ENCODE measurements at regions not wholly inside any gene's neighbourhood (a gene's known extent, or its start where the extent isn't known, plus 50 kb on each side); places are given as distances from the start of the nearest gene placed in this dataset.
"Not testable (repeated sequence)": the region's sequence is repeated elsewhere in the genome, so short reads cannot be mapped to it uniquely, and the experiment has no call there.

- no peaks in the 10 kb centered on the region for H3K36me3 Mint-ChIP-seq (ENCODE audit: low read depth)
- H3K4me3 Mint-ChIP-seq (ENCODE audit: unreplicated experiment): no peak overlapping the region
- TF ChIP-seq CTCF (IDR thresholded peaks at IDR 0.05): no peak
- H3K27me3 Mint-ChIP-seq (ENCODE audit: low read depth): no peaks in the 10 kb centered on the region
- no peak overlapping the region for H3K27ac Mint-ChIP-seq (ENCODE audit: unreplicated experiment)
- DNase-seq (ENCODE audit: low spot score): no peak
- no peaks in the 10 kb centered on the region for H3K9me3 Mint-ChIP-seq (ENCODE audit: low read depth)
- peaks cover 15% of the 10 kb centered on the region for H3K4me1 Mint-ChIP-seq (ENCODE audit: low read depth)
Measured at GRCh38 chr5:143629871-143630659, 181.9 kb upstream of the HMHB1 start.

- not testable (repeated sequence) for H3K36me3 Mint-ChIP-seq (ENCODE audit: low read depth); DNase-seq (ENCODE audit: low spot score); H3K27me3 Mint-ChIP-seq (ENCODE audit: low read depth); H3K9me3 Mint-ChIP-seq (ENCODE audit: low read depth); H3K4me3 Mint-ChIP-seq (ENCODE audit: unreplicated experiment); H3K27ac Mint-ChIP-seq (ENCODE audit: unreplicated experiment)
- peaks cover 18% of the 10 kb centered on the region for H3K4me1 Mint-ChIP-seq (ENCODE audit: low read depth)
Measured at GRCh38 chr5:143625048-143625447, 186.9 kb upstream of the HMHB1 start.

- no peak for TF ChIP-seq CTCF (IDR thresholded peaks at IDR 0.05)
- no peak overlapping the region for H3K4me3 Mint-ChIP-seq (ENCODE audit: unreplicated experiment)
- no peaks in the 10 kb centered on the region for H3K27me3 Mint-ChIP-seq (ENCODE audit: low read depth)
- H3K4me1 Mint-ChIP-seq (ENCODE audit: low read depth): peaks cover 13% of the 10 kb centered on the region
- H3K36me3 Mint-ChIP-seq (ENCODE audit: low read depth): no peaks in the 10 kb centered on the region
- no peak overlapping the region for H3K27ac Mint-ChIP-seq (ENCODE audit: unreplicated experiment)
- DNase-seq (ENCODE audit: low spot score): no peak
- H3K9me3 Mint-ChIP-seq (ENCODE audit: low read depth): no peaks in the 10 kb centered on the region
Measured at GRCh38 chr5:143624465-143624864, 187.5 kb upstream of the HMHB1 start.

- no peak for DNase-seq (ENCODE audit: low spot score)
- no peak for TF ChIP-seq CTCF (IDR thresholded peaks at IDR 0.05)
- Mint-ChIP-seq H3K4me3 (ENCODE audit: unreplicated experiment) (no peak overlapping the region), H3K36me3 (ENCODE audit: low read depth) (no peaks in the 10 kb centered on the region), H3K4me1 (ENCODE audit: low read depth) (peaks cover 5% of the 10 kb centered on the region), H3K9me3 (ENCODE audit: low read depth) (peaks cover 2% of the 10 kb centered on the region), H3K27ac (ENCODE audit: unreplicated experiment) (no peak overlapping the region), H3K27me3 (ENCODE audit: low read depth) (no peaks in the 10 kb centered on the region)
Measured at GRCh38 chr5:143619040-143619439, 192.9 kb upstream of the HMHB1 start.

- Mint-ChIP-seq H3K27me3 (ENCODE audit: low read depth) (no peaks in the 10 kb centered on the region), H3K36me3 (ENCODE audit: low read depth) (no peaks in the 10 kb centered on the region), H3K27ac (ENCODE audit: unreplicated experiment) (no peak overlapping the region), H3K4me3 (ENCODE audit: unreplicated experiment) (no peak overlapping the region), H3K4me1 (ENCODE audit: low read depth) (peaks cover 4% of the 10 kb centered on the region), H3K9me3 (ENCODE audit: low read depth) (peaks cover 2% of the 10 kb centered on the region)
- DNase-seq (ENCODE audit: low spot score): no peak
- no peak for TF ChIP-seq CTCF (IDR thresholded peaks at IDR 0.05)
Measured at GRCh38 chr5:143618141-143618540, 193.8 kb upstream of the HMHB1 start.

GRCh38 chr5:143614831-143615230 is 197.1 kb upstream of the HMHB1 start:
- Mint-ChIP-seq H3K27me3 (ENCODE audit: low read depth) (no peaks in the 10 kb centered on the region), H3K4me3 (ENCODE audit: unreplicated experiment) (no peak overlapping the region), H3K4me1 (ENCODE audit: low read depth) (no peaks in the 10 kb centered on the region), H3K27ac (ENCODE audit: unreplicated experiment) (no peak overlapping the region), H3K9me3 (ENCODE audit: low read depth) (peaks cover 9% of the 10 kb centered on the region), H3K36me3 (ENCODE audit: low read depth) (no peaks in the 10 kb centered on the region)
- DNase-seq (ENCODE audit: low spot score): no peak
- TF ChIP-seq CTCF (IDR thresholded peaks at IDR 0.05): no peak

All from chondrocyte (in vitro differentiated cells).